K562 (cell line): ENCODE measurements at regions not wholly inside any gene's neighbourhood (a gene's known extent, or its start where the extent isn't known, plus 50 kb on each side); places are given as distances from the start of the nearest gene placed in this dataset.

Experiments
- ATAC-seq: fragments of 200-7000 bp; cut with Tn5 transposase; 3 replicates; pipeline ENCODE4 v1.9.1; 2020; ENCODE audit warnings: moderate library complexity
- BruUV-seq: library from RNA; stranded (reverse); fragments of 400-500 nt; replicated peaks from 2 replicates; lab custom pipeline; 2021; lab: Mats Ljungman, UMichigan
- CTCF ChIA-PET: fragments of 300-600 bp; formaldehyde crosslinking; extraction: SDS; loops from one replicate; lab custom pipeline; 2021; ENCODE audit warnings: low intra/inter-chr PET ratio; lab: Yijun Ruan, JAX
- POLR2A ChIA-PET: fragments of 300-600, 350-650 bp; sonication (Branson Sonifier 250); formaldehyde crosslinking; extraction: SDS; loops from one replicate; lab custom pipeline; 2021; ENCODE audit warnings: antibody characterized with exemption, inconsistent platforms; lab: Yijun Ruan, JAX
- DNase-seq, 4 experiments: peaks; one replicate each; pipeline versions ENCODE4 v3.0.0 to v3.0.0-alpha.2; 2011 to 2018; ENCODE audit warnings: low spot score in 3 of 4, mixed read lengths in 3 of 4; ENCODE audit errors: extremely low read depth in 1 of 4
- FAIRE-seq: peaks from 2 replicates; lab custom pipeline; 2011; peaks lifted over from hg19 to GRCh38; lab: Jason Lieb, UNC
- H2AFZ ChIP-seq: 2 replicates; pipeline ENCODE4 v1.6.0; 2011; ENCODE audit warnings: low read depth, low read length, control low read depth, inconsistent platforms
- H3K27ac ChIP-seq: fragments of 200-600 bp; 3 replicates; pipeline ENCODE4 v1.8.0; 2011; ENCODE audit warnings: low read depth, mild to moderate bottlenecking, control low read depth, inconsistent platforms, low read length, moderate library complexity, mixed read lengths; ENCODE audit errors: extremely low read depth
- H3K27me3 ChIP-seq, 2 experiments: fragments of 300-600 bp in 1 of 2; 2 replicates in 1 of 2; 3 replicates in 1 of 2; pipeline versions ENCODE4 v1.6.0 to v1.8.0; 2011; ENCODE audit warnings: inconsistent platforms in 2 of 2, low read length in 2 of 2, mild to moderate bottlenecking in 1 of 2, mixed read lengths in 1 of 2, moderate library complexity in 1 of 2; ENCODE audit not compliant: control insufficient read depth in 2 of 2, insufficient read depth in 2 of 2
- H3K36me3 ChIP-seq: fragments of 300-600 bp; 3 replicates; pipeline ENCODE4 v1.8.0; 2011; ENCODE audit warnings: mild to moderate bottlenecking, low read length, inconsistent platforms; ENCODE audit not compliant: control insufficient read depth, insufficient read depth
- H3K4me1 ChIP-seq, 2 experiments: fragments of 200-600 bp in 1 of 2; replicated peaks in 1 of 2; 2 replicates in 1 of 2; 3 replicates in 1 of 2; pipeline versions ENCODE4 v1.5.1 to v1.8.0; 2011; ENCODE audit warnings: inconsistent platforms in 2 of 2, low read length in 2 of 2, mild to moderate bottlenecking in 1 of 2, mixed read lengths in 1 of 2, moderate library complexity in 1 of 2; ENCODE audit not compliant: control insufficient read depth in 2 of 2, insufficient read depth in 2 of 2
- H3K4me2 ChIP-seq: 2 replicates; pipeline ENCODE4 v1.6.1; 2011; ENCODE audit warnings: low read length, control low read depth, inconsistent platforms, mixed read lengths; ENCODE audit not compliant: insufficient read depth
- H3K4me3 ChIP-seq: fragments of 200-600 bp; sonication (generic), shearing (Covaris generic); 2 replicates; pipeline ENCODE4 v1.5.1; 2016; ENCODE audit warnings: control low read depth, inconsistent platforms
- H3K79me2 ChIP-seq: fragments of 200-600 bp; 3 replicates; pipeline ENCODE4 v1.8.0; 2011; ENCODE audit warnings: low read length, inconsistent platforms; ENCODE audit not compliant: control insufficient read depth, insufficient read depth
- H3K9ac ChIP-seq, 2 experiments: 2 replicates each; pipeline versions ENCODE4 v1.6.0 to v1.6.1; 2011; ENCODE audit warnings: low read depth in 2 of 2, low read length in 2 of 2, control low read depth in 1 of 2, inconsistent platforms in 1 of 2, mild to moderate bottlenecking in 1 of 2, mixed read lengths in 1 of 2; ENCODE audit not compliant: insufficient read depth in 1 of 2
- H3K9me1 ChIP-seq: one replicate; pipeline ENCODE4 v1.6.0; 2011; ENCODE audit warnings: inconsistent platforms, mild to moderate bottlenecking, low read length, moderate library complexity; ENCODE audit not compliant: control insufficient read depth, insufficient read depth
- H3K9me3 ChIP-seq: replicated peaks from 2 replicates; pipeline ENCODE4 v1.5.1; 2011; ENCODE audit warnings: low read depth, low read length, inconsistent platforms; ENCODE audit not compliant: control insufficient read depth, insufficient read depth
- H4K20me1 ChIP-seq: replicated peaks from 2 replicates; pipeline ENCODE4 v1.6.1; 2011; ENCODE audit warnings: low read length, inconsistent platforms, mixed read lengths; ENCODE audit not compliant: control insufficient read depth, insufficient read depth
- CHD4 ChIP-seq: fragments of 200-600 bp; sonication (generic); IDR thresholded peaks from 3 replicates; pipeline ENCODE4 v1.6.1; 2012; ENCODE audit warnings: low read depth, mild to moderate bottlenecking, mixed read lengths, low read length, inconsistent platforms; ENCODE audit not compliant: insufficient read depth, insufficient replicate concordance, poor library complexity, severe bottlenecking
- ETS1 ChIP-seq: conservative IDR thresholded peaks from 2 replicates; pipeline ENCODE4 v1.6.1; 2011; ENCODE audit warnings: low read depth, mild to moderate bottlenecking, low read length; ENCODE audit not compliant: control insufficient read depth
- FOSL1 ChIP-seq: fragments of 200-800 bp; sonication (Bioruptor generic); conservative IDR thresholded peaks from 2 replicates; pipeline ENCODE4 v1.6.1; 2016; ENCODE audit warnings: missing genetic modification characterization, missing compliant biosample characterization
- FOXO4 ChIP-seq: fragments of 450-650 bp; formaldehyde crosslinking; IDR thresholded peaks from 2 replicates; pipeline ENCODE4 v1.4.0; 2020; ENCODE audit warnings: mild to moderate bottlenecking, moderate library complexity
- LCOR ChIP-seq: sonication (generic); formaldehyde crosslinking; IDR thresholded peaks from 2 replicates; pipeline ENCODE4 v1.8.0; 2022; ENCODE audit warnings: mild to moderate bottlenecking, missing genetic modification reagents
- MTA1 ChIP-seq: fragments of 450-650 bp; IDR thresholded peaks from 2 replicates; pipeline ENCODE4 v1.6.1; 2017; ENCODE audit warnings: borderline replicate concordance
- MYBL2 ChIP-seq, 2 experiments: fragments of 450-650 bp in 1 of 2; sonication (generic) in 1 of 2; formaldehyde crosslinking in 1 of 2; IDR thresholded peaks; 2 replicates each; pipeline versions ENCODE4 v1.6.1 to v1.8.1; 2017 to 2022; ENCODE audit warnings: borderline replicate concordance in 1 of 2, inconsistent platforms in 1 of 2, low read depth in 1 of 2, mild to moderate bottlenecking in 1 of 2, missing genetic modification reagents in 1 of 2, moderate library complexity in 1 of 2
- PBX2 ChIP-seq, 2 experiments: IDR thresholded peaks in 1 of 2; conservative IDR thresholded peaks in 1 of 2; 2 replicates each; pipeline ENCODE4 v1.6.1; 2016; ENCODE audit warnings: low read depth in 2 of 2, mild to moderate bottlenecking in 1 of 2, missing compliant biosample characterization in 1 of 2, missing genetic modification characterization in 1 of 2, moderate library complexity in 1 of 2
- VEZF1 ChIP-seq: fragments of 200-800 bp; sonication (Bioruptor generic); IDR thresholded peaks from 2 replicates; pipeline ENCODE4 v1.6.1; 2017; ENCODE audit warnings: missing genetic modification characterization, missing compliant biosample characterization
- ZBTB8A ChIP-seq: fragments of 450-650 bp; IDR thresholded peaks from 2 replicates; pipeline ENCODE4 v1.6.1; 2018; ENCODE audit warnings: mild to moderate bottlenecking, moderate library complexity; ENCODE audit not compliant: partially characterized antibody
- ZNF124 ChIP-seq: sonication (generic); formaldehyde crosslinking; IDR thresholded peaks from 2 replicates; pipeline ENCODE4 v1.8.1; 2022; ENCODE audit warnings: missing genetic modification reagents
- ZNF174 ChIP-seq: fragments of 250-450 bp; sonication (Bioruptor Pico); IDR thresholded peaks from 2 replicates; pipeline ENCODE4 v1.4.0; 2020; ENCODE audit warnings: mild to moderate bottlenecking
- ZNF57 ChIP-seq: fragments of 450-650 bp; formaldehyde crosslinking; IDR thresholded peaks from 2 replicates; pipeline ENCODE4 v1.4.0; 2020; ENCODE audit warnings: mild to moderate bottlenecking, moderate library complexity
- ZNF778 ChIP-seq: fragments of 450-650 bp; formaldehyde crosslinking; IDR thresholded peaks from 2 replicates; pipeline ENCODE4 v1.4.0; 2020; ENCODE audit warnings: mild to moderate bottlenecking, moderate library complexity
- WGBS: fragments of 100-300 bp; shearing (Covaris generic); methylation state at CpG from one replicate; pipeline ENCODE4 v1.1.6; 2016; ENCODE audit warnings: low coverage, mixed read lengths; ENCODE audit not compliant: insufficient coverage; ENCODE audit errors: missing lambda C conversion rate; 5-methylcytosine and 5-hydroxymethylcytosine counted together
- in situ Hi-C: fragments of 300-500 bp; cut with MboI; formaldehyde crosslinking; loops from 4 replicates; pipeline ENCODE4 v1.15.0; 2018; ENCODE audit warnings: inconsistent platforms, mixed read lengths
- intact Hi-C: fragments of 100-400 bp; cut with micrococcal nuclease; formaldehyde crosslinking; loops from 2 replicates; pipeline ENCODE4 v1.14.2; 2022

- TF ChIP-seq PBX2 (CRISPR knock-in tag; IDR thresholded peaks at IDR 0.05; ENCODE audit: low read depth), result no peak
- TF ChIP-seq PBX2 (tag; conservative IDR thresholded peaks at IDR 0.05; ENCODE audit: low read depth), result no peak
- TF ChIP-seq ZNF124 (CRISPR knock-in tag), result no peak
These were observed 192.7 kb upstream of the VWC2 start (continued) for GRCh38 chr7:49580761-49581160.

DNA sequence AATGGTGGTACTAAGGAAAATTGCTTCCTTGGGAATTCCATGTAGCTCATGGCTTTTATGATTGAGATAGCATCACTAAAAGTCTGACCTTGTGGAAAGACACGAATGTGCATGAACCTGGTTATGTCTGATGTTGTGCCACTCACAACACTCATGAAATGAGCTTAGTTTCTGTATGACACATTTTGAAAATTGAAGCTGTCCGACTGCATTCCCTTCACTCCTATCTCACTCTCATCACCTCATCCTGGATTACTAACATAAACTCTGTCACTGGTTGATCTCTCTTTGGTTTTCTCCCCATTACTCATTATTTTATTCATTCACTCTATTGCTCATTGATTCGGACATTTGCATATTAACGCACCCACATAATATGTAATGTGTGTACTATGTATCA is 190.0 kb upstream of the VWC2 start:
- no peaks in the 10 kb centered on the region for H3K79me2 ChIP-seq
- no peaks in the 10 kb centered on the region for H3K36me3 ChIP-seq
- no peaks in the 10 kb centered on the region for H4K20me1 ChIP-seq
- H3K27ac ChIP-seq, result no peak overlapping the region
- no peak for DNase-seq
- H3K4me2 ChIP-seq, result no peak overlapping the region
- BruUV-seq, result no TSS peak
- no peaks in the 10 kb centered on the region for H3K4me1 ChIP-seq
- no peak overlapping the region for H3K4me3 ChIP-seq
- ATAC-seq, result no peak
- in situ Hi-C loops (no loop called here), intact Hi-C loops (no loop called here)
- 2% methylated on average over 4 of the region's 4 CpGs for WGBS
- H3K9me1 ChIP-seq, result no peaks in the 10 kb centered on the region
- FAIRE-seq, result no peak
- CTCF ChIA-PET, result no interaction called here
- H3K9me3 ChIP-seq, result no peaks in the 10 kb centered on the region
- no peaks in the 10 kb centered on the region for H3K27me3 ChIP-seq
- H3K9ac ChIP-seq, result no peak overlapping the region
- POLR2A ChIA-PET, result no interaction called here
- H2AFZ ChIP-seq, result no peak overlapping the region
- no peak for TF ChIP-seq ZNF778 (CRISPR knock-in tag)
- no peak for TF ChIP-seq LCOR
- TF ChIP-seq ZNF174 (CRISPR knock-in tag), result no peak
- no peak for TF ChIP-seq ZBTB8A
- no peak for TF ChIP-seq FOSL1
- no peak for TF ChIP-seq MTA1
- no peak for TF ChIP-seq VEZF1
- TF ChIP-seq ETS1, result no peak
- TF ChIP-seq CHD4, result no peak
- TF ChIP-seq MYBL2 (IDR thresholded peaks at IDR 0.05; ENCODE audit: low read depth), result no peak
- TF ChIP-seq MYBL2 (CRISPR knock-in tag; IDR thresholded peaks at IDR 0.05; ENCODE audit: borderline replicate concordance), result no peak
- TF ChIP-seq FOXO4 (CRISPR knock-in tag), result no peak
- TF ChIP-seq ZNF57 (CRISPR knock-in tag), result no peak
